ENCODE measurements at regions not wholly inside any gene's neighbourhood (a gene's known extent, or its start where the extent isn't known, plus 50 kb on each side); places are given as distances from the start of the nearest gene placed in this dataset.

GRCh38 chr9:94498801-94499453 lies 56.0 kb upstream of the PCAT7 start:
- H3K4me1 Mint-ChIP-seq: no peaks in the 10 kb centered on the region
- H3K36me3 Mint-ChIP-seq: no peaks in the 10 kb centered on the region
- peak overlapping the region in 1 of 8 donors; percentile 9 for H3K4me3 Mint-ChIP-seq
- intact Hi-C loops (cut with micrococcal nuclease): no loop called here
- peaks cover 0 to under 1% (median 0%) of the 10 kb centered on the region in 8 donors for H3K9me3 Mint-ChIP-seq
- no peaks in the 10 kb centered on the region for H3K36me3 ChIP-seq (ENCODE audit: insufficient read depth, low read length)
- no peaks in the 10 kb centered on the region for H3K27me3 ChIP-seq (ENCODE audit: insufficient read depth, low read length)
- H3K27ac Mint-ChIP-seq: no peak overlapping the region
- peaks cover 4 to 5% of the 10 kb centered on the region in 2 donors for H3K27me3 Mint-ChIP-seq
- H3K4me1 ChIP-seq (ENCODE audit: insufficient read depth, low read length): no peaks in the 10 kb centered on the region
- no peak overlapping the region for H3K27ac ChIP-seq (ENCODE audit: low read depth, low read length)
- H3K9me3 ChIP-seq (ENCODE audit: control insufficient read depth in 1 of 2, low read length in 2 of 2): no peaks in the 10 kb centered on the region
- H3K4me3 ChIP-seq (ENCODE audit: low read length in 2 of 2): no peak overlapping the region
- DNase-seq: no peak
- POLR2A ChIA-PET (ENCODE audit: partially characterized antibody): no interaction called here
- CTCF ChIA-PET (ENCODE audit: partially characterized antibody): no interaction called here

- Histone ChIP-seq H3K4me3 (ENCODE audit: low read length in 2 of 2) (no peak overlapping the region), H3K4me1 (ENCODE audit: insufficient read depth, low read length) (no peaks in the 10 kb centered on the region), H3K27me3 (ENCODE audit: insufficient read depth, low read length) (no peaks in the 10 kb centered on the region), H3K27ac (ENCODE audit: low read depth, low read length) (no peak overlapping the region), H3K36me3 (ENCODE audit: insufficient read depth, low read length) (no peaks in the 10 kb centered on the region), H3K9me3 (ENCODE audit: control insufficient read depth in 1 of 2, low read length in 2 of 2) (no peaks in the 10 kb centered on the region)
- peaks cover 7 to 10% of the 10 kb centered on the region in 2 donors for H3K27me3 Mint-ChIP-seq
- H3K36me3 Mint-ChIP-seq: peaks cover 0 to 4% of the 10 kb centered on the region in 2 donors
- intact Hi-C loops (cut with micrococcal nuclease): no loop called here
- DNase-seq: no peak
- no peak overlapping the region for H3K27ac Mint-ChIP-seq
- CTCF ChIA-PET (ENCODE audit: partially characterized antibody): no interaction called here
- H3K9me3 Mint-ChIP-seq: peaks cover 0 to 9% (median 0%) of the 10 kb centered on the region in 8 donors
- POLR2A ChIA-PET (ENCODE audit: partially characterized antibody): no interaction called here
- no peak overlapping the region for H3K4me3 Mint-ChIP-seq
- H3K4me1 Mint-ChIP-seq: peaks cover 0 to 4% (median 0%) of the 10 kb centered on the region in 4 donors
These were observed 50.5 kb upstream of the PCAT7 start for GRCh38 chr9:94504358-94504757.

All from CD4-positive, alpha-beta memory T cell (primary cell).